ENCODE measurements at regions not wholly inside any gene's neighbourhood (a gene's known extent, or its start where the extent isn't known, plus 50 kb on each side); places are given as distances from the start of the nearest gene placed in this dataset.
"Not testable (repeated sequence)": the region's sequence is repeated elsewhere in the genome, so short reads cannot be mapped to it uniquely, and the experiment has no call there.

DNA sequence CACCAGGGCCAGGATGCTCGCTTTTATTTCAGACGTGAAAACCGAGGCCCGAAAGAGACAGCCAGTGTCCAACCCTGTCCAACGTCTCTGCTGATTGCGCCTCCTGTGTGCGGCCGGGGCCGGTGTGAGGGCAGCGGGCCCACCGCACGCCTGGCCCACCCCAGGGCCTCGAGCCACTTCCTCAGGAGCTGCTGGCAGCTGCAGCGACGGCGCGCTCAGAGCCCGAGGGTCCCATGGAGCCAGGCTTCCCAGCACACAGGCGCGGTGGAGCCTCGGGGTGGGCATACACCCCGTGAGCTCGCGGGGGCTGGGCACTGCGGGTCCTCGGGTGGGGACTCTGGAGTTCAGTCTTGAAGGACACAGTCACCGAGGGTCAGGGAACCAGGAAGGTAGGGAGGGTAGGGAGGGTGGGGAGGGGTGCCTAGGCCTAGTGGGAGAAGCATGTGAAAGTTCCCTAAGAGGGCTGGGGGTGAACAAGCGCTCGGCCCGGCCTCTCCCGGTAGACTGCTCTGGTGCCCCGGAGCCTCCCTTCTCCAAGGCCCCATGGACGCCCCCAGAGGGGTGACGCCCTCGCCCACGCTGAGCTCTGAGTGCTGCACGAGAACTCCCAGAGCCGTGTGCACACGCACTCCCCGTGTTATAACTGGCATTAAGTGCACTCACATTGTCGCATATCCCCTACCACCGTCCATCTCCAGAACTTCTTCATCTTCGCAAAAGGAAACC lies 1547.2 kb downstream of the RPIA start:
- not testable (repeated sequence) for DNase-seq

GRCh38 chr2:90239769-90240168 lies 1548.3 kb downstream of the RPIA start:
- not testable (repeated sequence) for DNase-seq

DNA sequence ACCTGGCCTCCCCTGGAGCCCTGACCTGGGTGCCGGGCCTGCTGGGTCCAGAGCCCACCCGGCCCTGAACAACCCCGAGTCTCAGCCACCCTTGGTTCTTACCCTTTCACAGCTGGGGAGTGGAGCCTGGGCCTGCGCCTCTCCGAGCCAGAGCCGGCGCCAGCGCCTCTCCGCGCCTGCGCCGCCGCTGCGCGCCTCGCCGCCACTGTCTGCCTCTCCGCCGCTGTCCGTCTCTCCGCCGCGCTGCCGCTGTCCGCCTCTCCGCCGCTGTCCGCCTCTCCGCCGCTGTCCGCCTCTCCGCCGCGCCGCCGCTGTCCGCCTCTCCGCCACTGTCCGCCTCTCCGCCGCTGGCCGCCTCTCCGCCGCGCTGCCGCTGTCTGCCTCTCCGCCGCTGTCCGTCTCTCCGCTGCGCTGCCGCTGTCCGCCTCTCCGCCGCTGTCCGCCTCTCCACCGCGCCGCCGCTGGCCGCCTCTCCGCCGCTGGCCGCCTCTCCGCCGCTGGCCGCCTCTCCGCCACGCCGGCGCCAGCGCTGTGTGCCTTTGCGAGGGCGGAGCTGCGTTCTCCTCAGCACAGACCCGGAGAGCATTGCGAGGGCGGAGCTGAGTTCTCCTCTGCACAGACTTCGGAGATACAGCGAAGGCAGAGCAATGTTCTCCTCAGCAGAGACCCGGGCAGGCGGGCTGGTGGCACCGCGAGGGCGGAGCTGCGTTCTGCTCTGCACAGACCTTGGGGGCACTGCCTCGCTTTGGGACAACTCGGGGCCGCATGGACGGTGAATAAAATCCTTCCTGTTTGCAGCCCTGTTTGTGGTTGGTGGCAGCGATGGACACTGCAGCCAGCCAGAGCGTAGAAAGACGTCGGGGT lies 1553.7 kb downstream of the RPIA start:
- DNase-seq: not testable (repeated sequence)

- not testable (repeated sequence) for DNase-seq
Measured at GRCh38 chr2:90248400-90248799, 1556.9 kb downstream of the RPIA start.

- not testable (repeated sequence) for DNase-seq
Measured at GRCh38 chr2:90250350-90250749, 1558.9 kb downstream of the RPIA start.

GRCh38 chr2:90251576-90251975 lies 1560.1 kb downstream of the RPIA start:
- DNase-seq: not testable (repeated sequence)

- not testable (repeated sequence) for DNase-seq
Measured at GRCh38 chr2:90253306-90253705, 1561.8 kb downstream of the RPIA start.

- not testable (repeated sequence) for DNase-seq
Measured at GRCh38 chr2:90266888-90267287, 1575.4 kb downstream of the RPIA start.

DNA sequence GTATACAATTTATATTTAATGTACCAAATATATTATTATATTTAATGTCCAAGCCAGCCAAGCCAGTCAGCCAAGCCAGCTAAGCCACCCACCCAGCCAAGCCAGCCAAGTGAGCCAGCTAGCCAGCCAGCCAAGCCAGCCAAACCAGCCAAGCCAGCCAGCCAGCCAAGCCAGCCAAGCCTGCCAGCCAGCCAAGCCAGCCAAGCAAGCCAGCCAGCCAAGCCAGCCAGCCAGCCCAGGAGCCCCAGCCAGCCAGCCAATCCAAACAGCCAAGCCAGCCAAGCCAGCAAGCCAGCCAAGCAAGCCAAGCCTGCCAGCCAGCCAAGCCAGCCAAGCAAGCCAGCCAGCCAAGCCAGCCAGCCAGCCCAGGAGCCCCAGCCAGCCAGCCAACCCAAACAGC lies 1596.3 kb downstream of the RPIA start:
- not testable (repeated sequence) for DNase-seq

GRCh38 chr2:90288396-90288795 lies 1596.9 kb downstream of the RPIA start:
- DNase-seq: not testable (repeated sequence)

DNA sequence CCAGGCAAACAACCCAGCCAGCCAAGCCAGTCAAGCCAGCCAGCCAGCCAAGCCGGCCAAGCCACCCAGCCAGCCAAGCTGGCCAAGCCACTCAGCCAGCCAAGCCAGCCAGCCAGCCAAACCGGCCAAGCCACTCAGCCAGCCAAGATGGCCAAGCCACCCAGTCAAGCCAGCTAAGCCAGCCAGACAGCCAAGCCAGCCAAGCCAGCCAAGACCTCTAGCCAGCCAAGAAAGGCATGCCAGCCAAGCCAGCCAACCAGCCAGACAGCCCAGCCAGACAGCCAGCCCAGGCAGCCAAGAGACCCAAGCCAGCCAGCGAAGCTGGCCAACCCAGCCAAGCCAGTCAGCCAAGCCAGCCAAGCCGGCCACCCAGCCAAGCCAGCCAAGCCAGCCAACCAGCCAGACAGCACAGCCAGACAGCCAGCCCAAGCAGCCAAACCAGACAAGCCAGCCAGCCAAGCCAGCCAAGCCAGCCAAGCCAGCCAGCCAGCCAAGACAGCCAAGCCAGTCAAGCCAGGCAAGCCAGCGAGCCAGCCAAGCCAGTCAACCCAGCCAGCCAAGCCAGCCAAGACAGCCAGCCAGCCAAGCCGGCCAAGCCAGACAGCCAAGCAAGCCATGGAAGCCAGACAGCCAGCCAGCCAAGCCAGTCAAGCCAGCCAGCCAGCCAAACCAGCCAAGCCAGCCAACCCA lies 1598.0 kb downstream of the RPIA start:
- DNase-seq: not testable (repeated sequence)

- not testable (repeated sequence) for DNase-seq
Measured at GRCh38 chr2:90290701-90291100, 1599.2 kb downstream of the RPIA start.

GRCh38 chr2:90291168-90291883 lies 1599.9 kb downstream of the RPIA start:
- not testable (repeated sequence) for DNase-seq

DNA sequence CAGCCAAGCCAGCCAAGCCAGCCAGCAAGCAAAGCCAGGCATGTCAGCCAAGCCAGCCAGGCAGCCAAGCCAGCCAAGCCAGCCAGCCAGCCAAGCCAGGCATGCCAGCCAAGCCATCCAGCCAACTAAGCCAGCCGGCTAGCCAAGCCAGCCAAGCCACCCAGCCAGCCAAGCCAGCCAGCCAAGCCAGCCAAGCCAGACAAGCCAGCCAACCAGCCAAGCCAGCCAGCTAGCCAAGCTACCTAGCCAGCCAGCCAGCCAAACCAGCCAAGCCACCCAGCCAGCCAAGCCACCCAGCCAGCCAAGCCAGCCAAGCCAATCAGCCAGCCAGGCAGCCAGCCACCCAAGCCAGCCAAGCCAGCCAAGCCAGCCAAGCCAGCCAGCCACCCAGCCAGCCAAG lies 1600.5 kb downstream of the RPIA start:
- DNase-seq: not testable (repeated sequence)

- not testable (repeated sequence) for DNase-seq
Measured at GRCh38 chr2:90292451-90292850, 1601.0 kb downstream of the RPIA start.

- not testable (repeated sequence) for DNase-seq
Measured at GRCh38 chr2:90293224-90293623, 1601.8 kb downstream of the RPIA start.

- not testable (repeated sequence) for DNase-seq
Measured at GRCh38 chr2:90293806-90294205, 1602.3 kb downstream of the RPIA start.

GRCh38 chr2:90295036-90295750 lies 1603.7 kb downstream of the RPIA start:
- not testable (repeated sequence) for DNase-seq

GRCh38 chr2:90296484-90296777 lies 1605.0 kb downstream of the RPIA start:
- DNase-seq: not testable (repeated sequence)

GRCh38 chr2:90297701-90298100 lies 1606.2 kb downstream of the RPIA start:
- not testable (repeated sequence) for DNase-seq

GRCh38 chr2:90298126-90298755 lies 1606.8 kb downstream of the RPIA start:
- DNase-seq: not testable (repeated sequence)
